CD4-positive, alpha-beta T cell (primary cell): ENCODE measurements at regions not wholly inside any gene's neighbourhood (a gene's known extent, or its start where the extent isn't known, plus 50 kb on each side); places are given as distances from the start of the nearest gene placed in this dataset.

Experiments used
- ATAC-seq: fragments of 200-7000 bp; cut with Tn5 transposase; one replicate; pipeline ENCODE4 v1.10.0; 2022; ENCODE audit warnings: mild to moderate bottlenecking; ENCODE audit not compliant: poor library complexity
- CTCF ChIA-PET: fragments of 350-600 bp; sonication (Branson Sonifier 250); formaldehyde crosslinking; loops from one replicate; lab custom pipeline; 2021; ENCODE audit warnings: antibody characterized with exemption, inconsistent platforms; lab: Charles Lee
- POLR2A ChIA-PET: fragments of 350-600 bp; sonication (Branson Sonifier 250); formaldehyde crosslinking; loops from one replicate; lab custom pipeline; 2021; ENCODE audit warnings: antibody characterized with exemption, inconsistent platforms; lab: Charles Lee
- DNase-seq, 14 experiments: peaks; one replicate each; pipeline ENCODE4 v3.0.0-alpha.2; 2013 to 2020; ENCODE audit warnings: mixed read lengths in 2 of 14
- H3K27ac ChIP-seq, 2 donors: one replicate each; pipeline versions ENCODE4 v1.5.1 to v1.7.0; 2013; ENCODE audit warnings: low read length in 2 of 2, low read depth in 1 of 2, mild to moderate bottlenecking in 1 of 2
- H3K27me3 ChIP-seq, 2 experiments: 1 replicate in 1 of 2; 2 replicates in 1 of 2; pipeline versions ENCODE4 v1.6.1 to v1.7.0; 2013; ENCODE audit warnings: low read length in 2 of 2, control low read depth in 1 of 2, mild to moderate bottlenecking in 1 of 2, moderate library complexity in 1 of 2; ENCODE audit not compliant: insufficient read depth in 2 of 2, control insufficient read depth in 1 of 2
- H3K36me3 ChIP-seq: one replicate; pipeline ENCODE4 v1.6.1; 2013; ENCODE audit warnings: low read length, control low read depth; ENCODE audit not compliant: insufficient read depth
- H3K4me1 ChIP-seq: one replicate; pipeline ENCODE4 v1.6.1; 2013; ENCODE audit warnings: low read length, control low read depth; ENCODE audit not compliant: insufficient read depth
- H3K4me3 ChIP-seq: one replicate; pipeline ENCODE4 v1.5.1; 2013; ENCODE audit warnings: mild to moderate bottlenecking, low read length, moderate library complexity
- H3K9me3 ChIP-seq, 2 experiments: 1 replicate in 1 of 2; 2 replicates in 1 of 2; pipeline versions ENCODE4 v1.6.1 to v1.7.0; 2013; ENCODE audit warnings: low read length in 2 of 2, mild to moderate bottlenecking in 2 of 2, control low read depth in 1 of 2, moderate library complexity in 1 of 2; ENCODE audit not compliant: control insufficient read depth in 1 of 2, insufficient read depth in 1 of 2
- H3K27ac Mint-ChIP-seq: one replicate; pipeline ENCODE4 v1.8.0; 2020; ENCODE audit warnings: mixed read lengths
- H3K27me3 Mint-ChIP-seq: one replicate; pipeline ENCODE4 v1.8.0; 2021; ENCODE audit warnings: mixed read lengths
- H3K36me3 Mint-ChIP-seq: one replicate; pipeline ENCODE4 v1.8.0; 2021; ENCODE audit warnings: low read depth, mixed read lengths
- H3K4me1 Mint-ChIP-seq: one replicate; pipeline ENCODE4 v1.8.0; 2021; ENCODE audit warnings: low read depth, mixed read lengths
- H3K4me3 Mint-ChIP-seq: one replicate; pipeline ENCODE4 v1.8.0; 2020; ENCODE audit warnings: mild to moderate bottlenecking, mixed read lengths
- H3K9me3 Mint-ChIP-seq: one replicate; pipeline ENCODE4 v1.8.0; 2020; ENCODE audit warnings: mixed read lengths
- intact Hi-C, 2 experiments: fragments of 100-400 bp; cut with DNase I in 1 of 2; cut with micrococcal nuclease in 1 of 2; formaldehyde crosslinking; loops; one replicate each; pipeline versions ENCODE4 v1.15.1 to v1.9.0; 2023 to 2025; cut with DNase I, micrococcal nuclease
- TF ChIP-seq, protein P1 (sequence below): fragments of 200-600 bp; IDR thresholded peaks from one replicate; pipeline ENCODE4 v1.8.0; 2022; ENCODE audit warnings: antibody characterized with exemption, mild to moderate bottlenecking

DNA sequence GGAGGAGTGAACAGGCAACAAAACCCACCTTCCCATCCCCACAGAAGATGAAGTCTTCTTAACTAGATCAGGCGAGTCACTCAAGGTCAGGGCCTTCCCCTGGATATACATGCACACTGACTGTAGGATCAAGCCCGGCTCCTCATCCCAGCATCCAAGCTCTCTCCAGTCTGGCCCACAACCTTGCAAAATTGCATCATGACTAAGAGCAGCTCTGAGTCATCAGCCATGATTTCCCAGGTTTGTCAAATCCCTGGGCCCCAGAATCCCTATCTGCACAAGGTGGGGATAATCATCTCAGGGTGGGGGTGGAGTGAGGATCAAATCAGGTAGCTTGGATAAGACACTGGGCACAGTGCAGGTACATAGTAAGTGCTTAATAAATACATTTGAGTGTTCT lies 199.3 kb upstream of the GRIK3 start:
- Mint-ChIP-seq H3K27ac (no peak overlapping the region), H3K36me3 (no peaks in the 10 kb centered on the region), H3K9me3 (no peaks in the 10 kb centered on the region), H3K4me3 (no peak overlapping the region), H3K27me3 (peaks cover 38% of the 10 kb centered on the region), H3K4me1 (no peaks in the 10 kb centered on the region)
- no peak overlapping the region for H3K4me3 ChIP-seq
- ChIA-PET POLR2A (no interaction called here), CTCF (no interaction called here)
- peaks cover 0 to 9% of the 10 kb centered on the region in 2 experiments for H3K9me3 ChIP-seq
- peaks cover 0 to 13% of the 10 kb centered on the region in 2 experiments for H3K27me3 ChIP-seq
- ATAC-seq, result no peak
- H3K27ac ChIP-seq, result no peak overlapping the region
- no peaks in the 10 kb centered on the region for H3K4me1 ChIP-seq
- H3K36me3 ChIP-seq, result no peaks in the 10 kb centered on the region
- TF ChIP-seq, protein P1, sequence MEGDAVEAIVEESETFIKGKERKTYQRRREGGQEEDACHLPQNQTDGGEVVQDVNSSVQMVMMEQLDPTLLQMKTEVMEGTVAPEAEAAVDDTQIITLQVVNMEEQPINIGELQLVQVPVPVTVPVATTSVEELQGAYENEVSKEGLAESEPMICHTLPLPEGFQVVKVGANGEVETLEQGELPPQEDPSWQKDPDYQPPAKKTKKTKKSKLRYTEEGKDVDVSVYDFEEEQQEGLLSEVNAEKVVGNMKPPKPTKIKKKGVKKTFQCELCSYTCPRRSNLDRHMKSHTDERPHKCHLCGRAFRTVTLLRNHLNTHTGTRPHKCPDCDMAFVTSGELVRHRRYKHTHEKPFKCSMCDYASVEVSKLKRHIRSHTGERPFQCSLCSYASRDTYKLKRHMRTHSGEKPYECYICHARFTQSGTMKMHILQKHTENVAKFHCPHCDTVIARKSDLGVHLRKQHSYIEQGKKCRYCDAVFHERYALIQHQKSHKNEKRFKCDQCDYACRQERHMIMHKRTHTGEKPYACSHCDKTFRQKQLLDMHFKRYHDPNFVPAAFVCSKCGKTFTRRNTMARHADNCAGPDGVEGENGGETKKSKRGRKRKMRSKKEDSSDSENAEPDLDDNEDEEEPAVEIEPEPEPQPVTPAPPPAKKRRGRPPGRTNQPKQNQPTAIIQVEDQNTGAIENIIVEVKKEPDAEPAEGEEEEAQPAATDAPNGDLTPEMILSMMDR, result no peak
- intact Hi-C loops, result no loop called here
- DNase-seq, result no peak

DNA sequence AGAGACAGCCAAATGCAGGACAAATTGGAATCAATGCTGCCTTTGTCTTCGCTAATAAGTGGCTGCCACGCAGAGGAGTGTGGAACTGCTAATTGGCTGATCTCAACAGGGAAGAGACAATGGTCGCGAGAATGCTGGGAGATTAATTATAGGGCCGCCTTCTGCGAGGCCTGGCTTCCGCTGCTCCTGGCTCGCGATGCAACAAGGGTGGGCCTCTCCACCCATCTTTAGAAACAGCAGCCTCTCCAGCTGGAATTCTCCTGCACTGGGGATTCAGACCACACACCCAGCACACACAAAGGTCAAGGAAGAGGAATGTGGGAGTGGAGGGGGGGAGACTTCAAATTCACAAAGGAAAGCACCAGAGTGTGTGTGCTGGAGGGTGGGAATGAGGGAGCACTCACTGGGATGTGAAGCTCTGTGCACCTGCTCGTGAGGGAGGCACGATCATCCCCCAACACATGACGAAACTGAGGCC lies 200.7 kb upstream of the GRIK3 start:
- Mint-ChIP-seq H3K4me3 (no peak overlapping the region), H3K9me3 (no peaks in the 10 kb centered on the region), H3K4me1 (no peaks in the 10 kb centered on the region), H3K27ac (no peak overlapping the region), H3K36me3 (no peaks in the 10 kb centered on the region), H3K27me3 (peaks cover 47% of the 10 kb centered on the region)
- ATAC-seq (no peak), DNase-seq (no peak)
- no peak overlapping the region for H3K27ac ChIP-seq
- H3K4me3 ChIP-seq, result no peak overlapping the region
- TF ChIP-seq, protein P1, result no peak
- intact Hi-C loops, result no loop called here
- H3K4me1 ChIP-seq, result no peaks in the 10 kb centered on the region
- peaks cover 0 to 9% of the 10 kb centered on the region in 2 experiments for H3K9me3 ChIP-seq
- ChIA-PET CTCF (no interaction called here), POLR2A (no interaction called here)
- H3K36me3 ChIP-seq, result no peaks in the 10 kb centered on the region
- peaks cover 1 to 15% of the 10 kb centered on the region in 2 experiments for H3K27me3 ChIP-seq

DNA sequence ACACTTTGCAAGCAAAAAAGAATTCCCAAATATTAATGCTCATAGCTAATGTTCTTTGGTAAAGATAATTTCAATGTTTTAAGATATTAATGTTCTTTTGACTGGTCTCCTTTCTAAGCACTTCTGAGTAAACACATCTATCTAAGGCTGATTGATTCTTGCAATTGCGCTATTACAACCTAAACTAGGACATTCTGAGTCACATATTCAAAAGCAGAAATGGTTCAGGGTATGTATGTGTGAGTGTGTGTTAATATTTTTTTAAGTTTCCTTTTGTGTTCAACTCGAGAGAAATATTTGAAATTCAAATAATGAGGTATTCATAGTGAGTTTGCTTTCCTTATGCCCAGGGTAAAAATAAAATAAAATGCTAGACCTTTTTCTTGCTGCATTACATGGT lies 203.6 kb upstream of the GRIK3 start:
- Histone ChIP-seq H3K27ac (no peak overlapping the region), H3K4me1 (no peaks in the 10 kb centered on the region), H3K4me3 (no peak overlapping the region), H3K9me3 (no peaks in the 10 kb centered on the region), H3K27me3 (peaks cover 4 to 12% of the 10 kb centered on the region in 2 experiments), H3K36me3 (no peaks in the 10 kb centered on the region)
- H3K9me3 Mint-ChIP-seq, result no peaks in the 10 kb centered on the region
- peaks cover 57% of the 10 kb centered on the region for H3K27me3 Mint-ChIP-seq
- DNase-seq (no peak), ATAC-seq (no peak)
- CTCF ChIA-PET, result no interaction called here
- no peak overlapping the region for H3K4me3 Mint-ChIP-seq
- POLR2A ChIA-PET, result no interaction called here
- H3K36me3 Mint-ChIP-seq, result no peaks in the 10 kb centered on the region
- TF ChIP-seq, protein P1, result no peak
- intact Hi-C loops, result no loop called here
- no peaks in the 10 kb centered on the region for H3K4me1 Mint-ChIP-seq
- H3K27ac Mint-ChIP-seq, result no peak overlapping the region
